Fibroblast of lung (primary cell): ENCODE measurements at regions not wholly inside any gene's neighbourhood (a gene's known extent, or its start where the extent isn't known, plus 50 kb on each side); places are given as distances from the start of the nearest gene placed in this dataset.

Source experiments
- DNase-seq, 2 donors: peaks; one replicate each; pipeline versions ENCODE4 v3.0.0 to v3.0.0-alpha.2; 2010; ENCODE audit warnings: low read depth in 2 of 2
- H2AFZ ChIP-seq: 2 replicates; pipeline ENCODE4 v1.5.1; 2012; ENCODE audit warnings: low read length, control low read depth, inconsistent platforms
- H3K27ac ChIP-seq: 2 replicates; pipeline ENCODE4 v1.5.1; 2011; ENCODE audit warnings: low read length, control low read depth; ENCODE audit not compliant: insufficient read depth
- H3K27me3 ChIP-seq: 2 replicates; pipeline ENCODE4 v1.5.1; 2011; ENCODE audit warnings: mild to moderate bottlenecking, low read length; ENCODE audit not compliant: control insufficient read depth, insufficient read depth
- H3K36me3 ChIP-seq: 2 replicates; pipeline ENCODE4 v1.5.1; 2011; ENCODE audit warnings: low read length; ENCODE audit not compliant: control insufficient read depth, insufficient read depth
- H3K4me1 ChIP-seq: 2 replicates; pipeline ENCODE4 v1.5.1; 2011; ENCODE audit warnings: low read length; ENCODE audit not compliant: control insufficient read depth, insufficient read depth; ENCODE audit errors: extremely low read depth
- H3K4me2 ChIP-seq: 2 replicates; pipeline ENCODE4 v1.5.1; 2011; ENCODE audit warnings: low read length, control low read depth; ENCODE audit not compliant: insufficient read depth; ENCODE audit errors: extremely low read depth
- H3K4me3 ChIP-seq, 4 experiments: fragments of 200-600 bp in 1 of 4; sonication (generic) in 1 of 4; replicated peaks in 1 of 4; 2 replicates each; pipeline ENCODE4 v1.5.1; 2011 to 2016; ENCODE audit warnings: low read length in 4 of 4, low read depth in 3 of 4, mild to moderate bottlenecking in 3 of 4, control low read depth in 2 of 4, inconsistent platforms in 1 of 4, mixed read lengths in 1 of 4; ENCODE audit not compliant: insufficient read depth in 1 of 4; ENCODE audit errors: control extremely low read depth in 1 of 4
- H3K79me2 ChIP-seq: 2 replicates; pipeline ENCODE4 v1.5.1; 2012; ENCODE audit warnings: mild to moderate bottlenecking, low read length, inconsistent platforms; ENCODE audit not compliant: control insufficient read depth, insufficient read depth
- H3K9ac ChIP-seq: 2 replicates; pipeline ENCODE4 v1.5.1; 2011; ENCODE audit warnings: mild to moderate bottlenecking, low read length, control low read depth; ENCODE audit not compliant: insufficient read depth
- H3K9me3 ChIP-seq: 2 replicates; pipeline ENCODE4 v1.5.1; 2012; ENCODE audit warnings: low read depth, low read length; ENCODE audit not compliant: control insufficient read depth, insufficient read depth
- H4K20me1 ChIP-seq: 2 replicates; pipeline ENCODE4 v1.5.1; 2011; ENCODE audit warnings: low read length; ENCODE audit not compliant: control insufficient read depth, insufficient read depth; ENCODE audit errors: extremely low read depth
- EZH2 ChIP-seq: IDR thresholded peaks from 2 replicates; pipeline ENCODE4 v1.5.1; 2012; ENCODE audit warnings: low read length, control low read depth, mild to moderate bottlenecking; ENCODE audit errors: missing control alignments
- TF ChIP-seq, protein P1 (sequence below), 2 donors: IDR thresholded peaks in 1 of 2; conservative IDR thresholded peaks in 1 of 2; 1 replicate in 1 of 2; 2 replicates in 1 of 2; pipeline ENCODE4 v1.5.1; 2011 to 2012; ENCODE audit warnings: low read length in 2 of 2, control low read depth in 1 of 2, inconsistent platforms in 1 of 2, low read depth in 1 of 2, mild to moderate bottlenecking in 1 of 2

DNA sequence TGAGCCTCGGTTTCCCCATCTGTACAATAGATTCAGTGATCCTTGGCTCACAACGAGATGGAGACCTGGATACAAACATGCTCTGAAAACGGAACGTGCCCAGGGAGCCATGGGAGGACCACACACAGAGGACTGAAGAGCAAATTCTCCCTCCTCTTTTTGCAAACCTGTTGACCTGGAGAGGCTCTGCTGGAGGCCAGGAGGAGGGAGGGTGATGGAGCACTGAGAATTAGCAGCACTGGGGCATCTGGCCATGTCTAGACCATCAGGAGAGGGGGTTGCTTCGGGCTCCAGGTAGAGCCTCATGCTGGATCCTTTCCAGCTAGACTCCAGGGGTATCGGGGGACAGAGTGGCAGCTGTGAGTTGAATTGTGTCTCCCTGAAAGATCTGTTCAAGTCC lies 97.4 kb upstream of the GPR26 start:
- no peak overlapping the region for H3K4me3 ChIP-seq
- H3K9ac ChIP-seq: no peak overlapping the region
- H3K4me1 ChIP-seq: no peaks in the 10 kb centered on the region
- no peaks in the 10 kb centered on the region for H3K9me3 ChIP-seq
- H3K36me3 ChIP-seq: no peaks in the 10 kb centered on the region
- no peak overlapping the region for H3K4me2 ChIP-seq
- DNase-seq: no peak
- no peaks in the 10 kb centered on the region for H3K79me2 ChIP-seq
- TF ChIP-seq, protein P1, sequence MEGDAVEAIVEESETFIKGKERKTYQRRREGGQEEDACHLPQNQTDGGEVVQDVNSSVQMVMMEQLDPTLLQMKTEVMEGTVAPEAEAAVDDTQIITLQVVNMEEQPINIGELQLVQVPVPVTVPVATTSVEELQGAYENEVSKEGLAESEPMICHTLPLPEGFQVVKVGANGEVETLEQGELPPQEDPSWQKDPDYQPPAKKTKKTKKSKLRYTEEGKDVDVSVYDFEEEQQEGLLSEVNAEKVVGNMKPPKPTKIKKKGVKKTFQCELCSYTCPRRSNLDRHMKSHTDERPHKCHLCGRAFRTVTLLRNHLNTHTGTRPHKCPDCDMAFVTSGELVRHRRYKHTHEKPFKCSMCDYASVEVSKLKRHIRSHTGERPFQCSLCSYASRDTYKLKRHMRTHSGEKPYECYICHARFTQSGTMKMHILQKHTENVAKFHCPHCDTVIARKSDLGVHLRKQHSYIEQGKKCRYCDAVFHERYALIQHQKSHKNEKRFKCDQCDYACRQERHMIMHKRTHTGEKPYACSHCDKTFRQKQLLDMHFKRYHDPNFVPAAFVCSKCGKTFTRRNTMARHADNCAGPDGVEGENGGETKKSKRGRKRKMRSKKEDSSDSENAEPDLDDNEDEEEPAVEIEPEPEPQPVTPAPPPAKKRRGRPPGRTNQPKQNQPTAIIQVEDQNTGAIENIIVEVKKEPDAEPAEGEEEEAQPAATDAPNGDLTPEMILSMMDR (conservative IDR thresholded peaks at IDR 0.05 in 1 of 2, IDR thresholded peaks at IDR 0.05 in 1 of 2; ENCODE audit: low read depth in 1 of 2, low read length in 2 of 2): no peak
- TF ChIP-seq EZH2: no peak
- H4K20me1 ChIP-seq: no peaks in the 10 kb centered on the region
- H3K27me3 ChIP-seq: no peaks in the 10 kb centered on the region
- no peak overlapping the region for H2AFZ ChIP-seq
- H3K27ac ChIP-seq: no peak overlapping the region

DNA sequence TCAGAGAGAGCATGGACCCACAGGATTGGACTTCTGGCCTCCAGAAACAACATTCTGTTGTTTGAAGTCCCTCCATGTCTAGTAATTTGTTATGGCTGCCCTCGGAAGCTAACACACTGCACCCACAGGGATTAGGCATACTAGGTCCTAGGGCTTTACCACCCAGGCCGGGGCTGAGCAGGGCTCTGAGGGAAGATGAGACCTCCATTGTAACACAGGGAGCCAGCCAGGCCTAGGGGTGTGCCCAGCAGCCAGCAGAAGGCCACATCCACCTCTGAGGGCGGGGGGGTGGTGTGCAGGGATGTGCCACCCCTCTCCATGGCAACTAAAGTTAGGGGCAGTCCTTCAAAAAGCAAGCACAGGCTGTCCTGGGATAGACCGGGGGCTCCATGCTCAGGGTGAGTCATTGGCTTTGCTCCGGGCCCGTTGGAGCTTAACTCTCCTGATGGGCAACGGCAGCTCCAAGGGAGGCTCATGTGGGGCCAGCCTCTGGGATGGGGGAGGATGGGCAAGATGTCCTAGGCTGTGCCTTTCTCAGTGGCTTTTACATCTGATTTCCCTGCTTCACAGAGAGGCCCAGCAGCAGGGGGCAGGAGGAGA lies 96.6 kb upstream of the GPR26 start:
- Histone ChIP-seq H2AFZ (no peak overlapping the region), H3K36me3 (no peaks in the 10 kb centered on the region), H3K4me1 (no peaks in the 10 kb centered on the region), H3K79me2 (no peaks in the 10 kb centered on the region), H3K27me3 (no peaks in the 10 kb centered on the region), H3K27ac (no peak overlapping the region), H3K9ac (no peak overlapping the region), H3K4me2 (no peak overlapping the region), H4K20me1 (no peaks in the 10 kb centered on the region), H3K4me3 (no peak overlapping the region), H3K9me3 (no peaks in the 10 kb centered on the region)
- TF ChIP-seq, protein P1 (conservative IDR thresholded peaks at IDR 0.05 in 1 of 2, IDR thresholded peaks at IDR 0.05 in 1 of 2; ENCODE audit: low read depth in 1 of 2, low read length in 2 of 2): no peak
- no peak for TF ChIP-seq EZH2
- DNase-seq: no peak

DNA sequence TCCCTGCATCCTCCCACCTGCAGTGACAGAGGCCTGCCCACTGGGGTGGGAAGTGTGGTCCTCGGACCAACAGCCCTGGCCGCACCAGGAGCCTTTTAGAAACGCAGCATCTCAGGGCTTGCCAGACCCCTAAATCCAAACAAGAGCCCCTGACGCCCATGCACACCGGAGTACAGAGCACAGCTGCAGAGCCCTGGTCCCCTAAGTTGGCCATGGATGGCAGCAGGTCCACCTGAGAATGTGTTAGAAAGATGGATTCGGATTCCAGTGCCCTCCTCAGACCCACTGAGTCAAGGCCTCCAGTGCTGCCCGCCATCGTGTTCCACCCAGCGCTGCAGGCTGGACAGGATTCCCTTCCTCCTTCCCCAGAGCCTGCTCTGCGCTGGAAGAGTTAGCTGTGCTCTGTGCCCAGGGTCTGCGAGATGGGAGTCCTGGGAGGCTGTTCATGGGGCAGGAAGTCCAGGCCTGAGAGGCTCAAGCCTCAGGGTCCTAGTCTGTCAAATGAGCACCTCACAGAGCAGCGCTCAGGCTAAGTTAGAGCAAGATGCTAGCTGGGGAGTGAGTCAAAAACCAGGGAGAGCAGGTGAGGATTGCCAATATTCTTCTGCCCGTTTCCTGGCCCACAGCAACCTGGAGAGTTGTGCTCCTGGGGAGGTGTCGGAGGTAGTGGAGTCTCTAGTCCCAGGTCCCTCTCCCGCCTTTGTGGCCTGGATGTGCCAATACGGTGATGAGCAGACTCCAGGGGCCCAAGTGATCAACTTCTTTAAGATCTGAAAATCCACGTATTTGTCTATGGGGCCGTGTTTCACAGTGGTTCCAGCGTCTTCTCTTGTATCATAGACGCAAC lies 95.9 kb upstream of the GPR26 start:
- no peaks in the 10 kb centered on the region for H3K9me3 ChIP-seq
- no peak overlapping the region for H3K4me2 ChIP-seq
- H3K36me3 ChIP-seq: no peaks in the 10 kb centered on the region
- H4K20me1 ChIP-seq: no peaks in the 10 kb centered on the region
- H3K9ac ChIP-seq: no peak overlapping the region
- TF ChIP-seq EZH2: no peak
- TF ChIP-seq, protein P1 (conservative IDR thresholded peaks at IDR 0.05 in 1 of 2, IDR thresholded peaks at IDR 0.05 in 1 of 2; ENCODE audit: low read depth in 1 of 2, low read length in 2 of 2): no peak
- H3K27me3 ChIP-seq: no peaks in the 10 kb centered on the region
- no peak overlapping the region for H3K27ac ChIP-seq
- H2AFZ ChIP-seq: no peak overlapping the region
- H3K4me3 ChIP-seq: no peak overlapping the region
- H3K4me1 ChIP-seq: no peaks in the 10 kb centered on the region
- DNase-seq: no peak
- H3K79me2 ChIP-seq: no peaks in the 10 kb centered on the region
